Suprapubic skin (tissue), 4 donors: ENCODE measurements at regions not wholly inside any gene's neighbourhood (a gene's known extent, or its start where the extent isn't known, plus 50 kb on each side); places are given as distances from the start of the nearest gene placed in this dataset.

Experiments used
- DNase-seq, 2 donors: peaks; one replicate each; pipeline ENCODE4 v3.0.0-alpha.2; 2019; ENCODE audit warnings: low spot score in 2 of 2
- H3K27ac ChIP-seq: fragments of 200-600 bp; sonication (generic); one replicate; pipeline ENCODE4 v1.5.1; 2019
- H3K27me3 ChIP-seq: fragments of 200-600 bp; sonication (generic); one replicate; pipeline ENCODE4 v1.5.1; 2019
- H3K36me3 ChIP-seq: fragments of 200-600 bp; sonication (generic); one replicate; pipeline ENCODE4 v1.5.1; 2019
- H3K4me1 ChIP-seq: fragments of 200-600 bp; sonication (generic); one replicate; pipeline ENCODE4 v1.5.1; 2019
- H3K4me3 ChIP-seq: fragments of 200-600 bp; sonication (generic); one replicate; pipeline ENCODE4 v1.5.1; 2019; ENCODE audit warnings: mild to moderate bottlenecking
- H3K9me3 ChIP-seq: fragments of 200-600 bp; sonication (generic); one replicate; pipeline ENCODE4 v1.5.1; 2019
- EP300 ChIP-seq: sonication (generic); formaldehyde crosslinking; IDR thresholded peaks from one replicate; pipeline ENCODE4 v1.6.1; 2017; ENCODE audit warnings: antibody characterized with exemption
- POLR2A ChIP-seq, 2 donors: fragments of 450-650 bp; IDR thresholded peaks; one replicate each; pipeline ENCODE4 v1.6.1; 2017; ENCODE audit warnings: antibody characterized with exemption in 2 of 2, mild to moderate bottlenecking in 2 of 2, moderate library complexity in 2 of 2
- POLR2AphosphoS5 ChIP-seq, 3 donors: sonication (generic); formaldehyde crosslinking; IDR thresholded peaks; one replicate each; pipeline ENCODE4 v1.6.1; 2017; ENCODE audit warnings: antibody characterized with exemption in 3 of 3
- WGBS: methylation state at CpG from one replicate; pipeline ENCODE4 v1.1.5; 2018; 5-methylcytosine and 5-hydroxymethylcytosine counted together
- TF ChIP-seq, protein P1 (sequence below), 2 donors: fragments of 200-600 bp in 1 of 2; fragments of 450-650 bp in 1 of 2; sonication (generic) in 1 of 2; IDR thresholded peaks; one replicate each; pipeline ENCODE4 v1.5.1; 2016 to 2019; ENCODE audit warnings: antibody characterized with exemption in 2 of 2, mild to moderate bottlenecking in 1 of 2, moderate library complexity in 1 of 2

DNA sequence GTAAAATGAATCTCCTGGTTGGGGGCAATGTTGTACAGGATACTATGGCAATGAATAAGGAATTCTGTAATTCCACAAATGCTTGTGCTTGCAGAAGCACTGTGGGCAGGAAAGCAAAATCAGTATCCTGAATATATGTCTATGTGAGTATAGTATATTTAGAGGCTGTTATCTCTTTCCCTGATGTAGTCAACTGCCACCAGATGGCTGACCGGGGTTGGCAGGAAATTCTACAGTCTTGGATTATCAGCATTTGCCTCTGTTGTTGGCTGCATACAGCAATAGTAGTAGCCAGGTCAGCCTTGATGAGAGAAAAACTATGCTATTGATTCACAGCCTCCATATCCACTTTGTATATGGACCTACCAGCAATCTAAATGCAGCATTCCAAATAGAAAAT, 425.1 kb upstream of the JAG1 start:
- Histone ChIP-seq H3K27me3 (no peaks in the 10 kb centered on the region), H3K27ac (no peak overlapping the region), H3K4me1 (no peaks in the 10 kb centered on the region), H3K36me3 (no peaks in the 10 kb centered on the region), H3K9me3 (no peaks in the 10 kb centered on the region), H3K4me3 (no peak overlapping the region)
- TF ChIP-seq EP300 (no peak), POLR2AphosphoS5 (IDR thresholded peaks at IDR 0.05) (no peak), POLR2A (IDR thresholded peaks at IDR 0.05) (no peak)
- TF ChIP-seq, protein P1, sequence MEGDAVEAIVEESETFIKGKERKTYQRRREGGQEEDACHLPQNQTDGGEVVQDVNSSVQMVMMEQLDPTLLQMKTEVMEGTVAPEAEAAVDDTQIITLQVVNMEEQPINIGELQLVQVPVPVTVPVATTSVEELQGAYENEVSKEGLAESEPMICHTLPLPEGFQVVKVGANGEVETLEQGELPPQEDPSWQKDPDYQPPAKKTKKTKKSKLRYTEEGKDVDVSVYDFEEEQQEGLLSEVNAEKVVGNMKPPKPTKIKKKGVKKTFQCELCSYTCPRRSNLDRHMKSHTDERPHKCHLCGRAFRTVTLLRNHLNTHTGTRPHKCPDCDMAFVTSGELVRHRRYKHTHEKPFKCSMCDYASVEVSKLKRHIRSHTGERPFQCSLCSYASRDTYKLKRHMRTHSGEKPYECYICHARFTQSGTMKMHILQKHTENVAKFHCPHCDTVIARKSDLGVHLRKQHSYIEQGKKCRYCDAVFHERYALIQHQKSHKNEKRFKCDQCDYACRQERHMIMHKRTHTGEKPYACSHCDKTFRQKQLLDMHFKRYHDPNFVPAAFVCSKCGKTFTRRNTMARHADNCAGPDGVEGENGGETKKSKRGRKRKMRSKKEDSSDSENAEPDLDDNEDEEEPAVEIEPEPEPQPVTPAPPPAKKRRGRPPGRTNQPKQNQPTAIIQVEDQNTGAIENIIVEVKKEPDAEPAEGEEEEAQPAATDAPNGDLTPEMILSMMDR (IDR thresholded peaks at IDR 0.05), result no peak
- no peak for DNase-seq
- WGBS, result 58% methylated on average over 1 of the region's 1 CpG

DNA sequence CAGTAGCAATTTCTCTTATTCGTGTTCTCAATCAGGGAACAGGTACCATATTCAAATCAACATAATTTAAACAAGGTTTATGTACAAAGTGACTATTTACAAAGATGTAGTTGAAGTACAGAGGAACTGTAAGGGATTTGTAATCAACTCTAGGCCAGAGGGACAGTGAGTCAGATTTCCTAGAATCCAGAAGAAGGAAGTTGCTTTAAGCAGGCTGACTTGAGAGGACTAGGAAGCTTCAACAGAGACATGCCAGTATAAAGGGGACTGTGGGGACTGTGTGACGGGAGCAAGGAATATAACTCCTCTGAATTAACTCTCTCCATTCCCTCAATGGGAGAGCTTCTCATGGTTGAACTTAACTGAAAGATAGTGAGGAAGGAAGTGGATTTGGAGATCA, 427.4 kb upstream of the JAG1 start:
- Histone ChIP-seq H3K27ac (no peak overlapping the region), H3K4me3 (no peak overlapping the region), H3K36me3 (no peaks in the 10 kb centered on the region), H3K27me3 (no peaks in the 10 kb centered on the region), H3K4me1 (no peaks in the 10 kb centered on the region), H3K9me3 (no peaks in the 10 kb centered on the region)
- no peak for DNase-seq
- TF ChIP-seq, protein P1 (IDR thresholded peaks at IDR 0.05), result no peak
- no peak for TF ChIP-seq POLR2A (IDR thresholded peaks at IDR 0.05)
- TF ChIP-seq EP300, result no peak
- TF ChIP-seq POLR2AphosphoS5 (IDR thresholded peaks at IDR 0.05), result no peak
- WGBS, result 75% methylated on average over 2 of the region's 2 CpGs

DNA sequence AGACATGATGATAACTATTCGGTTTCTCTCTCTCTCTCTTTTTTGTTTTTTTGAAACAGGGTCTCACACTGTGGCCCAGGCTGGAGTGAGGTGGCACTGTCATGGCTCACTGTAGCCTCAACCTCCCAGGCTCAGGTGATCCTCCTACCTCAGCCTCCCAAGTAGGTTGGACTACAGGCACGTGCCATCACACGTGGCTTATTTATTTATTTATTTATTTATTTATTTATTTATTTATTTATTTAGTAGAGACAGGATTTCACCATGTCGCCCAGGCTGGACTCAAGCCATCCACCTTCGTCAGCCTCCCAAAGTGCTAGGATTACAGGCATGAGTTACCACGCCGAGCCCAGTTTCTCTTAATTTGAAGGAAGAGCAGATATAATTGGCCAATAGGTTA, 427.9 kb upstream of the JAG1 start:
- no peak for TF ChIP-seq POLR2A (IDR thresholded peaks at IDR 0.05)
- no peak for TF ChIP-seq EP300
- TF ChIP-seq POLR2AphosphoS5 (IDR thresholded peaks at IDR 0.05), result no peak
- TF ChIP-seq, protein P1 (IDR thresholded peaks at IDR 0.05), result no peak
- no peak overlapping the region for H3K4me3 ChIP-seq
- 91% methylated on average over 7 of the region's 7 CpGs for WGBS
- H3K36me3 ChIP-seq, result no peaks in the 10 kb centered on the region
- H3K27me3 ChIP-seq, result no peaks in the 10 kb centered on the region
- no peaks in the 10 kb centered on the region for H3K9me3 ChIP-seq
- no peak overlapping the region for H3K27ac ChIP-seq
- H3K4me1 ChIP-seq, result no peaks in the 10 kb centered on the region
- no peak for DNase-seq

DNA sequence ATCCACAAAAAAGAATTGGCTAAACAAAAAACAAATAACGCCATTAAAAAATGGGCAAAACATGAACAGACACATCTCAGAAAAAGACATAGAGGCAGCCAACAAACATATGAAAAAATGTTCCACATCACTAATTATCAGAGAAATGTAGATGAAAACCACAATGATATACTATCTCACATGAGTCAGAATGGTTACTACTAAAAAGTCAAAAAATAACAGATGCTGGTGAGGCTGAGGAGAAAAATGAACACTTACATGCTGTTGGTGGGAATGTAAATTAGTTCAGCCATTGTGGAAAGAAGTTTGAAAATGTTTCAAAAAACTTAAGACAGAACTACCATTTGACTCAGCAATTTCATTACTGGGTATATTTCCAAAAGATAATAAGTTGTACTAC, 430.1 kb upstream of the JAG1 start:
- no peak for TF ChIP-seq POLR2AphosphoS5 (IDR thresholded peaks at IDR 0.05)
- TF ChIP-seq, protein P1 (IDR thresholded peaks at IDR 0.05), result no peak
- no peak for TF ChIP-seq POLR2A (IDR thresholded peaks at IDR 0.05)
- no peak for TF ChIP-seq EP300
- no peak overlapping the region for H3K4me3 ChIP-seq
- no peaks in the 10 kb centered on the region for H3K27me3 ChIP-seq
- WGBS, result 80% methylated on average over 1 of the region's 1 CpG
- no peak for DNase-seq
- H3K4me1 ChIP-seq, result no peaks in the 10 kb centered on the region
- H3K27ac ChIP-seq, result no peak overlapping the region
- H3K36me3 ChIP-seq, result no peaks in the 10 kb centered on the region
- no peaks in the 10 kb centered on the region for H3K9me3 ChIP-seq

DNA sequence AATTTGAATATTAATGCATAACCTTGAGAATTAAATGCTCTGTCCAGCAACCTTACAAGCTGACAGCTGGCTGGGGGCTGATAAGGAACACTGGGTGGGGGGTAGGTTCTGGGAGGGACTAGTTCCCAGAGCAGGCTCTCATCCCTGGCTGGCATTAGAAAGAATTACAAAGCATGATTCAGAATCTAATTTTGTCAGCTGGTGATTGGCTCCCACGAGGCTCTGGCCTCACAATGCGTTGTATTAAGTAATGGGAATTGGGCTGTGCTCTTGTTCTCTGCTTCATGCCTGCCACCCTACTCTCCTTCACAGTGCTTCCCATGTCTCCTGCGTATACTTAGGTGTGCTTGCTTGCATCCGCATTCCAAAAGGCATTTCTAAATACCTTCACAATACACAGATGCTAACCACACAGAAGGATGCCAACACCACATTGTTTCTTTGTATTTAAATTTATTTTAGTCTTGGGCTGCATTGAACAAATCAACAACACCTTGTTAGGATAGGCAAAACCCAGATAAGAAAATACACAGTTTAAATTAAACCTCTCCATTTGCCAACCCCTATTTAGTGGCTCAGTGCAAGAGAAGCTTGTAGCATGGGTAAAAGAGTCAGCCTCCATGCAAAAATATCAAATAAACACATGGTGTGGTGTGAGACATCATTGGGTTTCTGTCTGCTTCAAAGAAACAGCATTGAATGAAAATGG, 434.5 kb upstream of the JAG1 start:
- WGBS, result 57% methylated on average over 4 of the region's 4 CpGs
- H3K9me3 ChIP-seq, result no peaks in the 10 kb centered on the region
- H3K4me1 ChIP-seq, result no peaks in the 10 kb centered on the region
- no peaks in the 10 kb centered on the region for H3K36me3 ChIP-seq
- no peak for TF ChIP-seq POLR2A (IDR thresholded peaks at IDR 0.05)
- no peak for TF ChIP-seq POLR2AphosphoS5 (IDR thresholded peaks at IDR 0.05)
- TF ChIP-seq, protein P1 (IDR thresholded peaks at IDR 0.05), result no peak
- no peak for TF ChIP-seq EP300
- H3K27me3 ChIP-seq, result no peaks in the 10 kb centered on the region
- H3K4me3 ChIP-seq, result no peak overlapping the region
- DNase-seq, result no peak
- H3K27ac ChIP-seq, result no peak overlapping the region
